Activated CD4-positive, alpha-beta T cell treated with anti-CD3 and anti-CD28 coated beads for 36 hours (primary cell): ENCODE measurements at regions not wholly inside any gene's neighbourhood (a gene's known extent, or its start where the extent isn't known, plus 50 kb on each side); places are given as distances from the start of the nearest gene placed in this dataset.

Source experiments
- ATAC-seq: fragments of 200-7000 bp; cut with Tn5 transposase; one replicate; pipeline ENCODE4 v1.10.0; 2021; ENCODE audit warnings: mild to moderate bottlenecking, moderate library complexity
- CTCF ChIA-PET: fragments of 350-600 bp; sonication (Branson Sonifier 250); formaldehyde crosslinking; loops from one replicate; lab custom pipeline; 2021; ENCODE audit warnings: antibody characterized with exemption; lab: Charles Lee
- POLR2A ChIA-PET: fragments of 350-600 bp; sonication (Branson Sonifier 250); formaldehyde crosslinking; loops from one replicate; lab custom pipeline; 2021; ENCODE audit warnings: antibody characterized with exemption, inconsistent platforms; lab: Charles Lee
- DNase-seq: peaks from one replicate; pipeline ENCODE4 v3.0.0-alpha.2; 2020
- H3K27ac Mint-ChIP-seq: one replicate; pipeline ENCODE4 v1.8.0; 2021; ENCODE audit warnings: mixed read lengths
- H3K27me3 Mint-ChIP-seq: one replicate; pipeline ENCODE4 v1.8.0; 2021; ENCODE audit warnings: mixed read lengths
- H3K36me3 Mint-ChIP-seq: one replicate; pipeline ENCODE4 v1.8.0; 2021; ENCODE audit warnings: low read depth, mixed read lengths
- H3K4me1 Mint-ChIP-seq: one replicate; pipeline ENCODE4 v1.8.0; 2021; ENCODE audit warnings: mixed read lengths
- H3K4me3 Mint-ChIP-seq: one replicate; pipeline ENCODE4 v1.8.0; 2021; ENCODE audit warnings: mild to moderate bottlenecking, moderate library complexity, mixed read lengths
- H3K9me3 Mint-ChIP-seq: one replicate; pipeline ENCODE4 v1.8.0; 2021; ENCODE audit warnings: low read depth, mixed read lengths
- intact Hi-C, 2 experiments: fragments of 100-400 bp; cut with DNase I in 1 of 2; cut with micrococcal nuclease in 1 of 2; formaldehyde crosslinking; loops; one replicate each; pipeline versions ENCODE4 v1.14.2 to v1.15.1; 2022 to 2024; cut with DNase I, micrococcal nuclease

- intact Hi-C loops: no loop called here
- H3K4me1 Mint-ChIP-seq: peaks cover 11% of the 10 kb centered on the region
- no peak overlapping the region for H3K27ac Mint-ChIP-seq
- ATAC-seq: no peak
- H3K9me3 Mint-ChIP-seq: peaks cover 1% of the 10 kb centered on the region
- no peak overlapping the region for H3K4me3 Mint-ChIP-seq
- H3K27me3 Mint-ChIP-seq: no peaks in the 10 kb centered on the region
- no peak for DNase-seq
- ChIA-PET POLR2A (no interaction called here), CTCF (no interaction called here)
- no peaks in the 10 kb centered on the region for H3K36me3 Mint-ChIP-seq
Observed at GRCh38 chr5:87109746-87110145, 157.9 kb upstream of the RASA1 start.

GRCh38 chr5:87110721-87111120 is 157.0 kb upstream of the RASA1 start:
- DNase-seq: no peak
- ChIA-PET POLR2A (no interaction called here), CTCF (interaction anchor here (0.9 kb wide), 1 partner anchor 85 kb away, joined by 3 read pairs; no protein-coding TSS in a partner anchor)
- no peak for ATAC-seq
- H3K36me3 Mint-ChIP-seq: no peaks in the 10 kb centered on the region
- peaks cover 11% of the 10 kb centered on the region for H3K4me1 Mint-ChIP-seq
- H3K27me3 Mint-ChIP-seq: no peaks in the 10 kb centered on the region
- no peak overlapping the region for H3K4me3 Mint-ChIP-seq
- intact Hi-C loops: no loop called here
- no peak overlapping the region for H3K27ac Mint-ChIP-seq
- H3K9me3 Mint-ChIP-seq: peaks cover under 1% of the 10 kb centered on the region

- no peak overlapping the region for H3K27ac Mint-ChIP-seq
- no peaks in the 10 kb centered on the region for H3K36me3 Mint-ChIP-seq
- POLR2A ChIA-PET: no interaction called here
- CTCF ChIA-PET: no interaction called here
- peaks cover 24% of the 10 kb centered on the region for H3K4me1 Mint-ChIP-seq
- H3K4me3 Mint-ChIP-seq: no peak overlapping the region
- H3K9me3 Mint-ChIP-seq: no peaks in the 10 kb centered on the region
- intact Hi-C loops: no loop called here
- DNase-seq (no peak), ATAC-seq (no peak)
- no peaks in the 10 kb centered on the region for H3K27me3 Mint-ChIP-seq
Observed at GRCh38 chr5:87113861-87114260, 153.8 kb upstream of the RASA1 start.

GRCh38 chr5:87114631-87115030 is 153.1 kb upstream of the RASA1 start:
- Mint-ChIP-seq H3K4me1 (peaks cover 32% of the 10 kb centered on the region), H3K27me3 (no peaks in the 10 kb centered on the region), H3K9me3 (no peaks in the 10 kb centered on the region), H3K27ac (no peak overlapping the region), H3K36me3 (no peaks in the 10 kb centered on the region), H3K4me3 (no peak overlapping the region)
- ATAC-seq (no peak), DNase-seq (no peak)
- intact Hi-C loops: no loop called here
- ChIA-PET CTCF (no interaction called here), POLR2A (no interaction called here)

- H3K4me1 Mint-ChIP-seq: peaks cover 44% of the 10 kb centered on the region
- ChIA-PET CTCF (no interaction called here), POLR2A (no interaction called here)
Observed at GRCh38 chr5:87115839-87116364, 151.8 kb upstream of the RASA1 start.

GRCh38 chr5:87116825-87117512 is 150.7 kb upstream of the RASA1 start:
- intact Hi-C loops: no loop called here
- peak; percentile 68 for ATAC-seq
- Mint-ChIP-seq H3K4me3 (no peak overlapping the region), H3K36me3 (no peaks in the 10 kb centered on the region), H3K27me3 (no peaks in the 10 kb centered on the region), H3K27ac (no peak overlapping the region), H3K9me3 (no peaks in the 10 kb centered on the region), H3K4me1 (peaks cover 54% of the 10 kb centered on the region)
- ChIA-PET POLR2A (interaction anchor here (0.7 to 1.1 kb wide), 2 partner anchors 10 to 283 kb away, joined by 3 to 7 read pairs; no protein-coding TSS in a partner anchor), CTCF (interaction anchor here (0.6 to 1.8 kb wide), 7 partner anchors 10 to 283 kb away, joined by 3 to 6 read pairs (median 5); no protein-coding TSS in a partner anchor)
- DNase-seq: no peak

More at GRCh38 chr5:87115839-87116364, 151.8 kb upstream of the RASA1 start:
- no peak overlapping the region for H3K27ac Mint-ChIP-seq
- DNase-seq (no peak), ATAC-seq (no peak)
- H3K4me3 Mint-ChIP-seq: no peak overlapping the region
- no peaks in the 10 kb centered on the region for H3K36me3 Mint-ChIP-seq
- no peaks in the 10 kb centered on the region for H3K27me3 Mint-ChIP-seq
- intact Hi-C loops: no loop called here
- no peaks in the 10 kb centered on the region for H3K9me3 Mint-ChIP-seq

GRCh38 chr5:87119588-87119987 is 148.1 kb upstream of the RASA1 start:
- Mint-ChIP-seq H3K36me3 (no peaks in the 10 kb centered on the region), H3K4me3 (no peak overlapping the region), H3K27me3 (peaks cover 2% of the 10 kb centered on the region), H3K4me1 (peaks cover 58% of the 10 kb centered on the region), H3K27ac (no peak overlapping the region), H3K9me3 (no peaks in the 10 kb centered on the region)
- CTCF ChIA-PET: no interaction called here
- intact Hi-C loops: no loop called here
- no peak for DNase-seq
- ATAC-seq: no peak
- POLR2A ChIA-PET: interaction anchor here (0.6 kb wide), 1 partner anchor 135 kb away, joined by 3 read pairs; no protein-coding TSS in a partner anchor

GRCh38 chr5:87120518-87121303 is 147.0 kb upstream of the RASA1 start:
- ATAC-seq (peak; percentile 74), DNase-seq (peak; percentile 25)
- H3K4me1 Mint-ChIP-seq: peaks cover 58% of the 10 kb centered on the region
- no peaks in the 10 kb centered on the region for H3K36me3 Mint-ChIP-seq
- peaks cover 2% of the 10 kb centered on the region for H3K27me3 Mint-ChIP-seq
- peak overlapping the region; percentile 20 for H3K27ac Mint-ChIP-seq
- intact Hi-C loops: loop anchor here (1.0 to 5.0 kb wide), 10 partner anchors 38 to 1727 kb away; partner anchors contain the start of genes CCNH (in 2 of the 2) and RASA1 (in 2 of the 2)
- H3K9me3 Mint-ChIP-seq: no peaks in the 10 kb centered on the region
- ChIA-PET CTCF (interaction anchor here (1.0 kb wide), 1 partner anchor 278 kb away, joined by 3 read pairs; no protein-coding TSS in a partner anchor), POLR2A (interaction anchor here (0.6 kb wide), 1 partner anchor 46 kb away, joined by 3 read pairs; no protein-coding TSS in a partner anchor)
- H3K4me3 Mint-ChIP-seq: peak overlapping the region; percentile 26

GRCh38 chr5:87121304-87122150 is 146.2 kb upstream of the RASA1 start:
- H3K9me3 Mint-ChIP-seq: no peaks in the 10 kb centered on the region
- CTCF ChIA-PET: no interaction called here
- H3K27me3 Mint-ChIP-seq: peaks cover 2% of the 10 kb centered on the region
- intact Hi-C loops: loop anchor here (1.0 to 5.0 kb wide), 10 partner anchors 39 to 1726 kb away; partner anchors contain the start of genes CCNH (in 2 of the 2) and RASA1 (in 2 of the 2)
- POLR2A ChIA-PET: interaction anchor here (0.5 kb wide), 1 partner anchor 85 kb away, joined by 3 read pairs; no protein-coding TSS in a partner anchor
- peak overlapping the region; percentile 26 for H3K4me3 Mint-ChIP-seq
- DNase-seq (peak; percentile 51), ATAC-seq (peak; percentile 76)
- H3K4me1 Mint-ChIP-seq: peaks cover 57% of the 10 kb centered on the region
- no peaks in the 10 kb centered on the region for H3K36me3 Mint-ChIP-seq
- peak overlapping the region; percentile 44 for H3K27ac Mint-ChIP-seq

- CTCF ChIA-PET: interaction anchor here (0.5 to 0.7 kb wide), 3 partner anchors 16 to 1503 kb away, joined by 3 read pairs; no protein-coding TSS in a partner anchor
Observed at GRCh38 chr5:87122151-87122977, 145.3 kb upstream of the RASA1 start.

More at GRCh38 chr5:87122151-87122977, 145.3 kb upstream of the RASA1 start:
- Mint-ChIP-seq H3K4me3 (peak overlapping the region; percentile 19), H3K4me1 (peaks cover 57% of the 10 kb centered on the region), H3K36me3 (no peaks in the 10 kb centered on the region), H3K27me3 (peaks cover 2% of the 10 kb centered on the region), H3K9me3 (no peaks in the 10 kb centered on the region), H3K27ac (peak overlapping the region; percentile 44)
- intact Hi-C loops: loop anchor here (5.0 kb wide), 7 partner anchors 40 to 1725 kb away; partner anchors contain the start of gene CCNH (in 1 of the 2)
- POLR2A ChIA-PET: no interaction called here
- DNase-seq: no peak
- ATAC-seq: no peak
